GM21526 (cell line): ENCODE measurements at regions not wholly inside any gene's neighbourhood (a gene's known extent, or its start where the extent isn't known, plus 50 kb on each side); places are given as distances from the start of the nearest gene placed in this dataset.

Experiments
- ATAC-seq: cut with Tn5 transposase; IDR thresholded peaks from one replicate; pipeline ENCODE4 v1.9.1; 2021; ENCODE audit warnings: moderate library complexity; ENCODE audit not compliant: unreplicated experiment, low FRiP score

DNA sequence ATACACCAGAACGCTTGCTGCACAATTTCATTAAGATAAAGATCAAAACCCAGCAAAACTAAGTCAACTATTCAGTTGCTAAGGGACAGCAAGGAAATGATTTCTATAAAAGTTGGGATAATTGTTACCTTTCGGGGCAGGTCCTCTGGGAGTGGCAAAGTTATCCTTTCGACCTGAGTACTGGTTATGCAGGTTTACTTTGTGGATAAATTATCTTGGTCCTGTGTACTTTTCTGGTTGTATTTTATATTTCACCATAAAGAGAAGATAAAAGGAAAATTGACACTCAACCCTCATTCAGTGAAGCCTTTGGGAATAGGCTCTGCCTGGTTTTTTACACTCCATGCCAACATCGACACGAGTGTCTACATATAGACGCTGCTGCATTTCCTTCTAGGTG lies 146.5 kb downstream of the SYK start:
- ATAC-seq: no peak

DNA sequence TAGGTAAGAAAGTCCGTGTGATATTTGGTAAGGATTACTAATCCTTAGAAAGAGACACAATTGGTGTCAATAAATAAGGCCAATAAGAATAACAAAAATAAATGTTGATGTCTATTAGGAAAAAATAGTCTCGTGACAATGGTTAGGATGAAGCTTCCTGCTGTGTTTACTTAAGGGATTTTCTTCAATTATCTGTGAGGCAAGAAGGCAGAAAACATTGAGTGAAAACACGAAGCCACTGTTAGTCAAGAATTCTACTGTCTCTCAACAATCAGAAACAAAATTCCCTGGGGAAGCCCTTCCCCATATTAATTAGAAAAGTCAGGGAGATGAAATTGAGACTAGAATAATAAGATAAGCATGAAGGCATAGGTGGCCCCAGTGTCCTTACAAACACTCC lies 149.0 kb downstream of the SYK start:
- ATAC-seq: no peak

DNA sequence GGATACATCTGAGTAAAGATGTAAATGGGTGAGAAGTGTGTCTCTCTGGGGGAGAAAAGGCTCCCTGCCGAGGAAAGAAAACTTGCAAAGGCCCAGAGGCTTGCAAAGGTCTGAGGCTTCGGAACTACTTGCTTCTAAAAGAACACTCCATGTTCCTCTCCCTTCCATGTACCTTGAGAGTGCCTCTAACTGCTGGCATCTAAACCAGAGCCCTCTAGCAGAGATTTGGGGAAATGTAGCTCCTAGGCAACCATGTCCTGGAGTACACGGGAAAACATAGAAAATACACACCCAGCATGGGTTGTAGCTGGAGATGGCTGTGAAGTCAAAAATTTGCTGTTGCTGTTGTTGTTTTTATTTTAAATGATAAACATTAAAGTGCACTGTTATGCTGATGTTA lies 151.6 kb downstream of the SYK start:
- no peak for ATAC-seq

DNA sequence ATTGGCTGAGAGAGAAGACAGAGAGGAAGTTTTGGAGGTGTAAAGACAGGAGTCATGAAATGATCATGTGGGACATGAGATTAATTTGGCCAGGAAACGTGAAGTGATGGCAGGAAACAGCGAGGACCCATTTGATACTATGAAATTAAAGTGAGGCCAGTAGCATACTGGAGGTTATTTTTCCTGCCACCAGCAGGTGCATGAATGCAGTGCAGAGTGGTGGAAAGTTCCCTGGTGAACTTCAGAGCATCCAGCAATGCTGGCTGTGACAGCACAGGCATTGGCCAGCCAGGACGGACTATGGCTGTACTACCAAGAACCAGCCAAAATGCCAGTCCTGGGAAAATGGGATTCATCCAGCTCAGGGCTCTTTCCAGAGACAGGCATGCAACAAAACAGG lies 152.2 kb downstream of the SYK start:
- no peak for ATAC-seq

DNA sequence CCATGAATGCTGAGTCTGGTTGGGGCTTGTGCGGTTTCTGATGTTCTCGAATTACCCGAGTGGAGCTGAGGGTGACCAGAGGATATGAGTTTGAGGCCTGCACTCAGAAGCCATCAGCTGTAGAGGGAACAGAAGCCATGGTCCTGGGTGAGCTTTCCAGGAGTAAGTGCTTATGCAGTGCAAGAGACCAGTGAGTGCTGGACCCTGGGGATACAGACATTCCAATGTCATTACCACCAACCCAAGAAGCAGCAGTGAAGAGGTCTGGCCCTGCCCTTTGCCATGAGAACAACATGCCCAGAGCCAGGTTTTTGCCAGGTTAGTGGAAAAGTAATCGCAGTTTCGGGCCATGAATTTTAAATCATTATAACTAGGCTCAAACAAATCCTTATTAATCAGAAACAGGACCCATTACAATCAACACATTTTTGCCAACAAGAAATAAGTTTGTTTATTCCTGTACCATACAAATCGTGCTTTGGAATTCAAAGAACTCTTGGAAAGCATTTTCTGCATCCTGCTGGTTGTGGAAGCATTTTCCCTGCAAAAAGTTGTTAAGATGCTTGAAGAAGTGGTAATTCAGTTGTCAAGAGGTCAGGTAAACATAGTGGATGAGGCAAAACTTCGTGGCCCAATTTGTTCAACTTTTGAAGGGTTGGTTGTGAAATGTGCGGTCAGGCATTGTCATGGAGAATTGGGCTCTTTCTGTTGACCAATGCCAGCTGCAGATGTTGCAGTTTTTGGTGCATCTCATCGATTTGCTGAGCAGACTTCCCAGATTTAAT lies 154.6 kb downstream of the SYK start:
- ATAC-seq: no peak

DNA sequence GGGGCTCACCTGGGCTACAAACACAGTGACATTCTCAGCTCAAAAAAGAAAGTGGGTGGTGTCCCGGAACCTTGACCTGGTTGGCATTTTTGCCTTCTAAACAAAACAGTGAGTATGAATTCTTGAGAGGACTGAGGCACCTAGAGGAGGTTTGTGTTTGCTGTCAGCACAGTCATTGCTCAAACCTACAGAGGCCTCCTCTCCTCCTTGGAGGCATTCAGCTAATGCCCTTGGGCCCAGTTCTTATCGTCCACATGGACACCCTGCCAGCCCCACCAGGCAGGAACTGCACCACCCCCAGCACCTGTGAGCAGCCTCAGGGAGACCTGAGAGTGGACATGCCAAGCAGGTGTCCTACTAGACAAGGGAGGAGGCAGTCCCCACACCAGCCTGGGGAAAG lies 156.7 kb downstream of the SYK start:
- ATAC-seq: no peak

DNA sequence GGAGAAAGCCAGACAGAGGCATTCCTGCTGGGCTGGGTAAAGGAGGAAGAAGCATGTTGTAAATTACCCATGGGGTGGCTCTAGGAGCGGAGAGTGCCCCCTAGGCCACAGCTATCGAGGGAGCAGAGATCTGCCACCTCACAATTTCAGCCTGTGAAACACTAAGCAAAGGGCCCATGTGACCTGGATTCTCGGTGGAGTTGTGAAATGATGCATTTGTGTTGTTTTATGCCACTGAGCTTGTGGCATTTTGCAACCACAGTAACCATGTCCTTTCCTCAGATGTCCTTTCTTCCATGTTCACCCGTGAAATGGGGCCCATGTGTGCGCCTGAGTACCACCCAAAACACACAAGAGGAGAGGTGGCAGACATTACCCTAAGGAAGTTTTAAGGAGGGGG lies 159.3 kb downstream of the SYK start:
- no peak for ATAC-seq

DNA sequence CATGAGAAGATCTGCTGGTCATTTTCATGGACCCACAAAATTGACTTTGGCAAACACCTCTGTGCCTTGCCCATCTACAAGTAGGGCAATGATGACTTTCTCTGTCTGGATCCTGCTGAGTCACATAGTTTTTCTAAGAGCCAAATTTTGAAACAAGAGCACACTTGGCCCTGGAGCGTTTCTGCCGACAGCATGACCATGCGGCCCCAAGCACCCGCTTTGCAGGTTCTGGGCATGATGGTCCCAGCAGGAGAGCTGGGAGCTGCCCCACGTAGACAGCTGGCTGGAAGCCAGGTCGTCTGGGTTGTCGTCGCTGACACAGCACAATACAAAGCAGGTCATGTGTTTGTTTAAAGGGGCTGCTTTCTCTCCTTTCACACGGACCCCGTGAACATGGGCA lies 159.8 kb downstream of the SYK start:
- ATAC-seq: no peak

DNA sequence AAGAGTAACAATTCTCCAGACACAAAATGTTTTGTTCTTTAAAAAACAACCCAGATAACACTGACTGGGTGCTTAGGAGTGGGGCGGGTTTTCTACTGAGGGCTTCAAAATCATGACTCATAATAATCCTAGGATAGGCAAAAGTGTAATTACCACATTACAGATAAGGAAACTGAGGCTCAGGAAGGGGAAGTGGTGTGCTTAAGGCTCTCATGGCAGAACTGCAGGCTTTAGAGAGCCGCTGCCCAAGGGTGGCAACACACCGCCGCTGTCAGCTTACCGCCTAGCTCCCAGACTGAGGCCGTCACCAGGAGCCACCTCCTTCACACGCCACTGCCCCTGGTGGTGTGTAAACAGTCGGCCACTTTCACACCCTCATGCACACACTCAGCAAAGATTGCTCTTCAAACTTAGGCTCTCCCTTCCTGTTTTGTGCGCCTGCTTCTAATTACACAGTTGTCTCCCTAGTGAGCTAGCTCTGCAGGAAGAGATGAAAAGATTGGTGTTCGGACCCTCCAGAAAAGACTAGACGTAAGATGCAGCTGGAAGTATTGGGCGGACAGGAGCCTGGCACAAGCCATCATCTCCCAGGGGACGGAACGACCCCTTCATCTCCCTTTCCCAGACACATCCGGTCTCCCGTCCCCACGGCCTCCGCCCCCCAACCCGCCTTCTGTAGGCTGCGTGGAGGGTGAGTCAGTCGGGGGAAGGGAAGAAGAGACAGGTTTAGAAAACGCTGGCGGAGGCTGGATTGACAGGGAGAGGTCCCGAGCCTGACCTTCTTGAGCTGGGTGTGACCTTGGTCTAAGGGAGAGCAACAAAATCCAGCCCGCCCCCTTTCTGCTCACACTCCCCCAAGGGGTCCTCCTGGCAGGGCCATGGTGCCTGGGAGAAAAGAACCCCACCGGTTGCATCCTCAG lies 162.7 kb downstream of the SYK start:
- ATAC-seq: no peak

DNA sequence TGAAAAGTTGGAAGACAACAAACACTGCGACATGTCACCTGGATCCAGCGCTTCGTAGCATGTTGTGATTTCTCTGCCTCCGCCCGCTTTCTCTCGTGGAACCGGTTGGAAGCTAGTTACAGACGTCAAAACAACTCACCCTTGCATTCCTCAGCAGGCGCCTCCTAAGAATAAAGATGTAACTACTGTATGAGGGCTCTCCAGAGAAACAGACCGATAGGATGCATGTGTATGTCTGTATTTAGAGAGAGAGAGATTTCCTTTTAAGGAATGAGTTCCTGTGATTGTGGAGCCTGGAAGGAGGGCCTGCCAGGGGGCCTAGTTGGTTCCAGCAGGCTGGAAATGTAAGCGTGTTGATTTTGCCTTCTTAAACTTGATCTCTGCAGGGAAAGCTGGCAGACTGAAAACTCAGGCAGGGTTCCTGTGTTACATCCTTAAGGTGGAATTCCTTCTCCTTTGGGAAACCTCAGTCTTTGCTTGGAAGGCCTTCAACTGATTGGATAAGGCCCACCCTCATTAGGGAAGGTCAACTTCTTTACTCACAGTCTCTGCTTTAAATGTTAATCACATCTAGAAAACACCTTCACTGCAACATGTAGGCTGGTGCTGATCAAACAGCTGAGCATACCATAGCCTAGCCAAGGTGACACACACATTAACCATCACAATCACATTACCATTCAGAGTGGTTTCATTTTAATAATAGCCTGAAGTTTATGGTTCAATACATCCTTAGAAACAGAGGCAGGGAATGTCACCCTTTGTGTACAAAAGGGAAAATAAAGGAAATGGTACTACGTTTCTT lies 163.8 kb downstream of the SYK start:
- ATAC-seq: no peak

DNA sequence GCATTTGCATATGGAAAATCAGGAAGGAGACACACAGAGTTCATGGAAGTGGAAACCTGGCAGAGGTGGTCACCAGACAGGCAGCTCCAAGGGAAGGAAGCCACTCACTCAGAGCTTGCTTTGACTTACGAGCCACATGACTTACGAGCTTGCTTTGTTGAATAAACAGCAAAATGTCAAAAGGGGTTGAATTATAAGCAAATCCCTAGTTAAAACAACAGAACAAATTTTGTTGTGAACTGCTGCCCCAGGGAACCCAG lies 164.3 kb downstream of the SYK start:
- ATAC-seq: no peak

DNA sequence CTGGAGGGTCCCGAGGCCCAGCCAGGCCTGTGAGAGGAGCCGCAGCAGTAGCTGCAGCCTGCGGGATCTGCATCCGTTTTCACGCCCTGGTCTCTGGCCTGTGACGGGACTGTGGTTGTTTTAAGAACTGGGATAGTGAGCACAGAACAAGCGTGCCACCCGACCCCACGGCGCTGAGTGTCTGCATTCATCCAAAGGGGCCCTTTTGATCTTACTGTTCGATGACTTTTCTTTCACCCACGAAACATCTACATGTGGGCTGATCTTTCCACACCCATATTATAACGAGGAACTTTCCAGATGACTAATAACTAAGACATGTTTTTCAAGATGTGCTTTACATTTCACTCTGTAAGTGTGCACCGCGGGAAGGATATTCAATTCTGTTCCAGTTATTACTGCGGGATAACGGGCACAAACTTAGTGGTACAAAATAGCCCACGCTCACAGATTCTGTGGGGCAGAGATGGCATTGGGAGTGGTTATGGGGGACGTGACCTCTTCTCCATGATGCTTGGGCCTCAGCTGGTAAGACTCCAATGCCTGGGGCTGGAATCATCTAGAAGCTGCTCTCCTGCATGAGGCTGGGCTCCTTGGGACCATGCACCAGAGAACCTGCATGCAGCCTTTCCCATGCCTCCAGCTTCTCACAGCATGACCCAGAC lies 165.0 kb downstream of the SYK start:
- ATAC-seq: no peak

DNA sequence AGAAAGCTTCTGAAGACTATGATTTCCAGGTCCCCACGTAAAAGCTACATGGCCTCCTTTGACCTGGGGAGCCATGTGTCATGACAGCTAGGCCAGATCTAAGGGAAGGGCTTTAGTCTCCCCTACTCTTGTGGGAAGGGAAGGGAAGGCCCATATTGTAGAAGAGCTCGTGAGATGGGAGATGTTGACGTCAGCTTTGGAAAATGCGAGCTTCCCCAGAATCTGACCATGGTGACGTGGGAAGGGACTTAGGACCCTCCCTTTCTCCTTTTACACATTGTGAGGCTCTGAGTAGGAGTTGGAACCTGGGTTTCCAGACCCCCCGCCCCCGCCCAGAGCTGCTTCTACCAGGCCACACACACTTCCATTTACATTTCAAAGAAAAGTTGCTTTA lies 165.5 kb downstream of the SYK start:
- no peak for ATAC-seq

DNA sequence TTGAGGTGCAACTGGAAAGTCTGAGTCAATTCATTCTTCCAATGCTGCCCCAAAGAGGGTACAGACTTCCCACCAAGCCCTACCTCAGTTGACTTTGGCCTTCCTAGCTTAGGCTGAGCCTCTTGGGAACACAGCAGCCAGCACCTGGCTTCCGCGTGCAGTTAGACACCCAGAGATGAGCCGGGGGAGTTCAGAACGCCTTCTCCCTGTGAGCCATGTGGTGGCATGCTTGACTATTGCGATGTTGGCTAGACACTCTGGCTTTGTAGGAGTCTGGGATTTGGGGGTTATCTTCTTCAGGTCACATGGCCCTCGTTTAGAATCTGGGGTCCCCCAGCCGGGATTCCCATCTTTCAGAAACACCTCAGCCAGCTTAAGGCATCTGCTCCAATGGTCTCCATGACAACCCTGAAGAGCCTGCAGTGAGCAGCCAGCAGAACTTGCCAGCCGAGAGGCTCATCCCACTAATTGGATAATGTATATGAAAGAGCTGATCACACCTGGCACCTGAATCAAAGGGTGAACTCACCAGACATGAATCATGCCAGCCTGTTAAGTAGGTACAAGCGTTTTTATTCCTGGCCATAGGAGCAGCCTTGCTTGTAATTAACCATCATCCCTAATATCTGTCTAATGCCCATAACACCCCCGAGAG lies 167.5 kb downstream of the SYK start:
- no peak for ATAC-seq

DNA sequence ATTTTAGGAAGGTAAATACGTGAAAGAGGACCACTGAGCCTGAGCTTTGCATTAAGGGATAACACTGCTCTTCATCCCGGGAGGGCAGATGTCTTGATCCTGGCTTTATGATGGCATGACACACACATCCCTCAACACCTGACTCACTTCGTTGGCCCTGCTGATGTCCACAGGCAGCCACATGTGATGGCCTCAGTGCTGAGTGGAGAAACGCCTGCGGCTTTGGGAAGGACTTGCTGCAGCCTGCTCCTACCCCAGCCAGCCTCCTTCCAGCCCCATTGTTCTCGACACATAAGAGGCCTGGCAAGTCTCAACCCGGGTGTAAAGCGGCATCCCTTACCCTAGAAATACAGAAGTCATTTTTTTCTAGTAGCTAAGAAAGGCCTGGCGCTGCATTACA lies 169.0 kb downstream of the SYK start:
- ATAC-seq: no peak

DNA sequence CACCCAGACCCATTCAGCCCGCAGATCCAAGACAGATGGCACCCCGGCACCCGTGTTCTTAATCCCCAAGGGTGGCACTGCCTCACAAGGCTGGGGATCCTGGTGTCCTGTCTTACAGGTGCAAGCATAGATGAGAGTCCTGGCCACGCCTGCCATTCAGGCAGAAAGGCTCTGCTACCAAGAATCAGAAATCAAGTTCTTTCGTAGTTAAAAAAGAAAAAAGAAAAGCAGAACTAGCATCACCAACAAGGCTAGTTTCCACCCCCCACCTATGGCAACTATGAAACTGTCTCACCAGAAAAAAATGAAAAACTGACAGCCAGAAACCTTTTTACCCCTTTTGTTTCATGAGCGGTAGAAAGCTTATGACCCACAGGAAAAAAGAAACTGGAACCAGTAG lies 170.4 kb downstream of the SYK start:
- ATAC-seq: no peak

DNA sequence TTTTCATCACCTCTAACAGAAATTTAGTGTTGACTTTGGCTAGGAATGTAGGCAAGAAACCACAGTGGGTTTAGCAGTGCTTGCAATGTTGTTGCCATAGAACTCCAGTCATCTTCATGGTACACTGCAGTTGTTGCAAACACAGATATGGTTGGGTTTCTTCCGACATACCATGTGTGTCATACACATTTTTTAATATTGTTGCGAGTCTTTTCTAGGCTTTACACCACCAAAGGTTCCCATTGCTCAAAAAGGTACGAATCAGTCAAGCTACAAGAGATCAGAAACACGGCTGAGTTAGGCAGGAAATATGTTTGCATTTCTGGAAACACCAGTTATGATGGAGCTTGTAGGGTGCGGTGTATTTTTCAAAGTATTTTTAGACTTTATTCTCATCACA lies 172.4 kb downstream of the SYK start:
- no peak for ATAC-seq

DNA sequence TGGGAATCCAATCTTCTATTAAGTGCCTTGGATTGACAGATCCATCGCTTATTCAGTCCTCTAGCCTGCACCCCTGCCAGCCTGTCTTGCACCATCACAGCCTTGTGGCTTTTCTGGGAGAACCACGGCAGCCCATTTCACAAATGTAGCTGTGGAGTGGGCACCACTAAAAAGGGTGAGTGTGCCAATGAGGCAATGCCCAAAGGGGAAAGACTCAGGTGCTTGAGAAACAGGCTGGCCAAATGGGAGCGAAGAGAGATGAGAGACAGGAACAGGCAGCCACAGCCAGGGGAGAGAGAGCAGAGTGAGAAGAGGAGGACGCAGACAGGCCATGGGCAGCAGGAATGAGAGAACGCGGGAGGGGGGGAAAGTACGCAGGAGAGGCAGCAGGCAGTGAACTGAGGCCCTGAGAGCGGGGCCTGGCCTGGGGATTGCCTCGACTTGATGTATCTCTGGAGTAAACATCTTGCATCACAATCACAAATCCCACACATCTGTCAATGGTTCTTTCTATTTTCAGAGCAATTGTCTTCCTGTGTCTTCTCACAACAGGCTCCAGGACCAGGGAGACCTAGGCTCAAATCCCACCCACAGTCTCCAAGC lies 173.1 kb downstream of the SYK start:
- ATAC-seq: no peak

DNA sequence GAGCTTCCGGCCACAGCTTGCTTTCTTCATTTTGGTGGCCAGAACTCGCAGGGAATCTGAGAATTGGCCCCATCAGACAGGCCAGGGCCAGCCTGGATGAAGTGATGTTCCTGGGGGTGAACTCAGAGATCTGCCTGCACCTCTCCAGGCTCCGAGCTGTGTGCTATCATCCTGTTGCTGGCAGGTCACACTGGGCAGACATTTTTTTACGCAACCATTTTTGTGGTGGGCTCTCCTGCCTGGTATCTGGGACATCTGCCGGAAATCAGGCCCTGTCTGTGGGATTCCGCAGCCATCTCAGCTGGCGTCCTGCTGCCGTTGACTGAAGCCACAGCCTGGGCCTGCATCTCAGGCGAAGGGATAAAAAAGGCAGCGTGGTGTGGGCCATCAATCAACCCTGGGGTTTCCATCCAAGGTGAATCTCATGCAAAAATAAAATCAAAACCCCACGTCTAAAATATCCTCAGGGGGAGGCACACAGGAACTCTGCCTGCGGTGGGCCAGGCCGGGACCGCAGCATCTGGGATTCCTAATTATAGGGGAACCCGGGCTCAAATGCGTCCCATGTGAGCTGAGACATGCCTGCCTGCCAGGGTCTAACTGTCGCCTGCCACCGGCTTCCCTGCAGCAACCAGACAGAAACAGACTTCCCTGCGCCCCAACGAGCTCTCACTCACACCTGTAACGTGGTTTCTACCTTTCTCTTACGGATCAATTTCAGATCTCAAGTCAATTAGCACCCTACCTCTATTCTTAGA lies 174.3 kb downstream of the SYK start:
- no peak for ATAC-seq
